ENCODE measurements at regions not wholly inside any gene's neighbourhood (a gene's known extent, or its start where the extent isn't known, plus 50 kb on each side); places are given as distances from the start of the nearest gene placed in this dataset.

- TF ChIP-seq POLR2A (IDR thresholded peaks at IDR 0.05; ENCODE audit: low read length) (no peak), GATA1 (IDR thresholded peaks at IDR 0.05; ENCODE audit: low read depth, low read length) (no peak)
Observed at GRCh38 chr3:64885055-64885454, 197.3 kb upstream of the ADAMTS9 start.
